CD8-positive, alpha-beta memory T cell (primary cell): ENCODE measurements at regions not wholly inside any gene's neighbourhood (a gene's known extent, or its start where the extent isn't known, plus 50 kb on each side); places are given as distances from the start of the nearest gene placed in this dataset.

Experiments
- CTCF ChIA-PET: fragments of 350-600 bp; sonication (Branson Sonifier 250); formaldehyde crosslinking; loops from one replicate; lab custom pipeline; 2021; ENCODE audit warnings: antibody characterized with exemption; lab: Charles Lee
- POLR2A ChIA-PET: fragments of 350-600 bp; sonication (Branson Sonifier 250); formaldehyde crosslinking; loops from one replicate; lab custom pipeline; 2021; ENCODE audit warnings: antibody characterized with exemption; lab: Charles Lee
- DNase-seq, 5 donors: peaks; one replicate each; pipeline versions ENCODE4 v3.0.0 to v3.0.0-alpha.2; 2020 to 2022; ENCODE audit warnings: mixed read lengths in 1 of 5
- H3K27ac ChIP-seq: one replicate; pipeline ENCODE4 v1.7.0; 2013; ENCODE audit warnings: low read depth, mild to moderate bottlenecking, low read length, moderate library complexity
- H3K27me3 ChIP-seq: 2 replicates; pipeline ENCODE4 v1.7.0; 2013; ENCODE audit warnings: low read length, mild to moderate bottlenecking; ENCODE audit not compliant: insufficient read depth, poor library complexity, severe bottlenecking
- H3K36me3 ChIP-seq: 2 replicates; pipeline ENCODE4 v1.7.0; 2013; ENCODE audit warnings: mild to moderate bottlenecking, low read length, moderate library complexity; ENCODE audit not compliant: insufficient read depth
- H3K4me1 ChIP-seq: 2 replicates; pipeline ENCODE4 v1.7.0; 2013; ENCODE audit warnings: mild to moderate bottlenecking, low read length, moderate library complexity; ENCODE audit not compliant: insufficient read depth
- H3K4me3 ChIP-seq: 2 replicates; pipeline ENCODE4 v1.7.0; 2013; ENCODE audit warnings: mild to moderate bottlenecking, low read length
- H3K9me3 ChIP-seq: 2 replicates; pipeline ENCODE4 v1.7.0; 2013; ENCODE audit warnings: mild to moderate bottlenecking, low read length
- H3K27ac Mint-ChIP-seq, 8 donors: one replicate each; pipeline ENCODE4 v1.8.0; 2020 to 2021; ENCODE audit warnings: mixed read lengths in 8 of 8, mild to moderate bottlenecking in 6 of 8, inconsistent platforms in 3 of 8, moderate library complexity in 3 of 8
- H3K27me3 Mint-ChIP-seq, 2 donors: one replicate each; pipeline ENCODE4 v1.8.0; 2020 to 2021; ENCODE audit warnings: mixed read lengths in 2 of 2, mild to moderate bottlenecking in 1 of 2, moderate library complexity in 1 of 2
- H3K36me3 Mint-ChIP-seq, 3 donors: one replicate each; pipeline ENCODE4 v1.8.0; 2020 to 2021; ENCODE audit warnings: mixed read lengths in 3 of 3, inconsistent platforms in 1 of 3, mild to moderate bottlenecking in 1 of 3
- H3K4me1 Mint-ChIP-seq, 3 donors: one replicate each; pipeline ENCODE4 v1.8.0; 2020 to 2021; ENCODE audit warnings: mixed read lengths in 3 of 3, inconsistent platforms in 1 of 3, mild to moderate bottlenecking in 1 of 3
- H3K4me3 Mint-ChIP-seq, 7 donors: one replicate each; pipeline ENCODE4 v1.8.0; 2020 to 2021; ENCODE audit warnings: mixed read lengths in 7 of 7, mild to moderate bottlenecking in 6 of 7, moderate library complexity in 4 of 7, inconsistent platforms in 2 of 7
- H3K9me3 Mint-ChIP-seq, 5 donors: one replicate each; pipeline ENCODE4 v1.8.0; 2020 to 2022; ENCODE audit warnings: mixed read lengths in 5 of 5, mild to moderate bottlenecking in 3 of 5, moderate library complexity in 2 of 5, inconsistent platforms in 1 of 5

DNA sequence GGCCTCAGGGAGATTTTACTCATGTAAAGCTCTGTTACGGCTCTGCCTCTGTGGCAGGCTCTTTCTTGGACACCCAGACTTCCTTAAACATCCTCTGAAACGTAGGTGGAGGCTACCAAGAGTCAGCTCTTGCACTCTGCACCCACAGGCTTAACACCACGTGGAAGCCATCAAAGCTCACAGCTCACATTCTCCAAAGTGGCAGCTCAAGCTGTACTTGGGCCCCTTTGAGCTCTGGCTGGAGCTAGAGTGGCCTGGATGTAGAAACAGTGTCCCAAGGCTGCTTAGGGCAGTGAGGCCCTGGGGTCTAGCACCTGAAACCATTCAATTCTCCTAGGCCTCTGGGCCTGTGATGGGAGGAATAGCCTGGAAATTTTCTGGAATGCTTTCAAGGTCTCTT lies 155.3 kb upstream of the CDKN3 start:
- Histone ChIP-seq H3K27ac (no peak overlapping the region), H3K4me1 (no peaks in the 10 kb centered on the region), H3K9me3 (no peaks in the 10 kb centered on the region), H3K4me3 (no peak overlapping the region), H3K36me3 (no peaks in the 10 kb centered on the region), H3K27me3 (no peaks in the 10 kb centered on the region)
- Mint-ChIP-seq H3K27me3 (peaks cover 0 to 3% of the 10 kb centered on the region in 2 donors), H3K9me3 (peaks cover 0 to 2% (median 0%) of the 10 kb centered on the region in 5 donors), H3K4me1 (no peaks in the 10 kb centered on the region), H3K27ac (no peak overlapping the region), H3K36me3 (no peaks in the 10 kb centered on the region), H3K4me3 (no peak overlapping the region)
- ChIA-PET POLR2A (no interaction called here), CTCF (no interaction called here)
- no peak for DNase-seq

DNA sequence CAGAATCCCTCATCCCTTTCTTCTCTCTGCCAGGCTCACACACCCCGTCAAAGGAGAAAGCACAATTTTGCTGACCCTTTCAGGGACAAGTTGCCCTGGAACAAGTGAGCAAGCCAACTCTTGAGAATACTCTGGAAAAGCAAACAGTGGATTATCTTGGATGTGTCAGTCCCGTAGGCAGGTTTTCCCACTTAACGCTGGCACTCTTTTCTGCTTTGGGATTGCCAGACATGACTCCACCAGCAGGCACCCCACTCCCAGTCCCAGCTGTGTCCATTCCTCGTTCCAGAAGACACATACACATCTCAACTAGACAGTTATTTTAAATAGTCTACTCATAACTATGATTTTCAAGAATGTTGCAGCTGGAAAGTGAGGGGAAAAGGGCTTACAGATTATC lies 145.5 kb upstream of the CDKN3 start:
- Mint-ChIP-seq H3K4me1 (no peaks in the 10 kb centered on the region), H3K27ac (no peak overlapping the region), H3K36me3 (no peaks in the 10 kb centered on the region), H3K27me3 (peaks cover 8 to 38% of the 10 kb centered on the region in 2 donors), H3K4me3 (no peak overlapping the region), H3K9me3 (peaks cover 0 to 7% (median 0%) of the 10 kb centered on the region in 5 donors)
- no peak overlapping the region for H3K27ac ChIP-seq
- no peaks in the 10 kb centered on the region for H3K27me3 ChIP-seq
- no peaks in the 10 kb centered on the region for H3K9me3 ChIP-seq
- no peaks in the 10 kb centered on the region for H3K4me1 ChIP-seq
- H3K4me3 ChIP-seq, result no peak overlapping the region
- no peaks in the 10 kb centered on the region for H3K36me3 ChIP-seq
- DNase-seq, result no peak
- POLR2A ChIA-PET, result no interaction called here
- CTCF ChIA-PET, result no interaction called here

DNA sequence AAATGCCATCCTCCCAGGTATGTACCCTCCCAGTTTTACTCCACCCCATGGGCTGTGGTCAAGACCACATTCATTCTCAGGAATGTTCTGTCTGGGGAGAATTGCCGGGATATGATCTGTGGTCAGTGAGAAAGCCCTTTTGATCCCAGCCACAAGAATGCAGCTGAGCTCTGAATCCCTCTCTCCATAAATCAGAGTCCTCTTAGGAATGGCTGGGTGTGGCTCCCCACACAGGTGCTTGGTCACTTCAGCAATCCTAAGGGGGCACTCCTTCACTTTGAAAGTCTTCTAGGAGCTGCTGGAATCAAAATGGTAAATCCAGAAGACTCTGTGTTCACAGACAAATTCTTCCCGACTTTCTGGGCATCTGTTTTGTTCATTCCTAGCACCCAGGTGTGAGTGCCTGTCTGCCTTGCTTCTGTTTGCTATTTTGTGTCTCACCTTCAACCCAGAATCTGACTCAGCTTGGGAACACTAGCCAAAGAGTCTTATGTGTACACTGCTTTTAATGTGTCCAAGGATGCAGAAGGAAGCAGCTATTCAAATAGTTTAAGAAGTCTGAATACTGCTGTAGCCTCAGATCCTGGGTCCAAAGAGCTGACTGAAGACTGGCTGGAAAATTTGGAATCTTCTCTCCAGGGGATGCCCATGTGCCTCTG lies 144.6 kb upstream of the CDKN3 start:
- Histone ChIP-seq H3K27ac (no peak overlapping the region), H3K9me3 (no peaks in the 10 kb centered on the region), H3K4me3 (no peak overlapping the region), H3K36me3 (no peaks in the 10 kb centered on the region), H3K4me1 (no peaks in the 10 kb centered on the region), H3K27me3 (no peaks in the 10 kb centered on the region)
- DNase-seq, result no peak
- ChIA-PET POLR2A (no interaction called here), CTCF (no interaction called here)
- H3K4me3 Mint-ChIP-seq, result no peak overlapping the region
- H3K27ac Mint-ChIP-seq, result no peak overlapping the region
- H3K27me3 Mint-ChIP-seq, result peaks cover 7 to 38% of the 10 kb centered on the region in 2 donors
- no peaks in the 10 kb centered on the region for H3K4me1 Mint-ChIP-seq
- peaks cover 0 to 7% (median 0%) of the 10 kb centered on the region in 5 donors for H3K9me3 Mint-ChIP-seq
- H3K36me3 Mint-ChIP-seq, result no peaks in the 10 kb centered on the region

DNA sequence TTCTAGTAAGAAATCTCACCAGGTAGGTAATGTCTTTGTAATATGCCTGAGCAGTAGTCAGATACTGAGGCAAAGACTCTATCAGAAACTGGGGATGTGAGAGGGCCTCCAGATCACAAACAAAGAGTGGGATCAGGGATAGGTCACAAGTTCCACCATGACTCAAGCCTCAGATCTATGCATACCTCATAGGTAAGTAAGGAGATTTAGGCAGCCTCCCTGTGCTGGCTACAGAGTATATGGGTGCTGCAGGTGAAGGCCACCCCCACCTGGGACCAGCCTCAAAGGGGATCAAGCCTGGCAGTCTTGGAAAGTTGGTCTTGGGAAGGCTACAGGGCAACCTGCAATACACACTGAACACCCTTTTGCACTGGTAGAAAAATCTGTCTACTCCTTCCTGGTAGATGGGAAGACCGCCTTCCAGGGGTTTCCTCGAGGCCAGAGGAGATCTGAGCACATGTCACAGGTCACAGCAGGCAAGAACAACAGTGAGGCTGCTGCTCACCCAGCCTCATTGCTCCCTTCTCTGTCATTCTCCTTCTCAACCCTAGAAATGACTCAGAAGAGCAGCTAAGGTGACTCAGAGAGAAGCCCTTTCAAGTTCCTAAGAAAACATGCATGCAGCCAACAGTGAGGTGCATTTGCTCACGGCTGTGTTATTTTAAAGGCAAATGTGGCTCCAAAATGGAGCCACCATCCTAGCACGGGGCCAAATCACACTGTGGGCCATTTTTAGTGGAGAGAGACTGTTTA lies 143.4 kb upstream of the CDKN3 start:
- no peak overlapping the region for H3K27ac ChIP-seq
- no peaks in the 10 kb centered on the region for H3K36me3 ChIP-seq
- CTCF ChIA-PET, result no interaction called here
- DNase-seq, result no peak
- Mint-ChIP-seq H3K27me3 (peaks cover 7 to 32% of the 10 kb centered on the region in 2 donors), H3K4me1 (no peaks in the 10 kb centered on the region), H3K4me3 (no peak overlapping the region), H3K36me3 (no peaks in the 10 kb centered on the region), H3K27ac (no peak overlapping the region), H3K9me3 (peaks cover 0 to 7% (median 0%) of the 10 kb centered on the region in 5 donors)
- POLR2A ChIA-PET, result no interaction called here
- no peaks in the 10 kb centered on the region for H3K4me1 ChIP-seq
- no peaks in the 10 kb centered on the region for H3K9me3 ChIP-seq
- H3K27me3 ChIP-seq, result no peaks in the 10 kb centered on the region
- H3K4me3 ChIP-seq, result no peak overlapping the region

DNA sequence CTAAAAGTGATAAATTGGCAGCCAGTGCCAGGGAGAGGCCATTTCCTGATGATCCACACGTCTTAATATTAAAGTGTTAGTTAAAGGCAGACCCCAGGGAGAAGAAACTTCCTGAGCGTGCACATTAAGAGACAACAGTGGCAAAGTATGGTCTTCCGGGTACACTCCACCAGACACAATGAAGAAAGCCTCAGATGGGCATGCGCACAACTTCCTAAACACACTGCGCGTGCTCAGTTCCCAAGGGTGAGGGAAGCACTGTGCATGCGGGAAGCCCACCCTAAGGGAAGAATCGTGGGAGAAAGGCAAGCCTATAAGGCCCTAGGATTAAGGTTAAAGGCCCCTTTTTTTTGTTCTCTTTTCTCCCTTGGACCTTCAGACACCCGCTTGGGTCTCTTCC lies 140.7 kb upstream of the CDKN3 start:
- Histone ChIP-seq H3K4me3 (no peak overlapping the region), H3K9me3 (no peaks in the 10 kb centered on the region), H3K27me3 (no peaks in the 10 kb centered on the region), H3K27ac (no peak overlapping the region), H3K4me1 (no peaks in the 10 kb centered on the region), H3K36me3 (no peaks in the 10 kb centered on the region)
- Mint-ChIP-seq H3K27ac (no peak overlapping the region), H3K9me3 (peaks cover 0 to 7% (median 0%) of the 10 kb centered on the region in 5 donors), H3K4me1 (no peaks in the 10 kb centered on the region), H3K36me3 (no peaks in the 10 kb centered on the region), H3K4me3 (no peak overlapping the region), H3K27me3 (peaks cover 7 to 38% of the 10 kb centered on the region in 2 donors)
- POLR2A ChIA-PET, result no interaction called here
- no peak for DNase-seq
- CTCF ChIA-PET, result no interaction called here

DNA sequence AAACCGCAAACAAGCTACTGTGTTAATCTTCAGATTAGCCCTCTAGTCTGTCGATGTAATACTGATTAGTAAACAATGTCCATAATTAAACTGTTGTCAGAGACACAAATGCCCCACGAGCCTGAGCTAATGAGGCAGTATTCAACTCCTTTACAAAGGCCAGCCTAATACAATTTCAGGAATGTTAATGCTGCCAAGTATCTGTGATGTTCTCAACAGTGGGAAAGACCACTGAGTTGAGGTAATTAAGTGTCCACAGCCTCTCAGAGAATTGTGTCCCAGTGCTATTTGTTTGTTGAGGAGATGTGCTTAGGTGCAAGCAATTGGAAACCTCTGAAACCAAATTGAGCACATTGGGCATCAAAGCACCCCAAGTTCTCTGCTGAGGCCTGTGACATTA lies 139.4 kb upstream of the CDKN3 start:
- Mint-ChIP-seq H3K27ac (no peak overlapping the region), H3K4me1 (no peaks in the 10 kb centered on the region), H3K4me3 (no peak overlapping the region), H3K27me3 (peaks cover 9 to 33% of the 10 kb centered on the region in 2 donors), H3K36me3 (no peaks in the 10 kb centered on the region), H3K9me3 (peaks cover 0 to 3% (median 0%) of the 10 kb centered on the region in 5 donors)
- no peaks in the 10 kb centered on the region for H3K36me3 ChIP-seq
- no peak overlapping the region for H3K4me3 ChIP-seq
- H3K27ac ChIP-seq, result no peak overlapping the region
- H3K27me3 ChIP-seq, result no peaks in the 10 kb centered on the region
- no peaks in the 10 kb centered on the region for H3K9me3 ChIP-seq
- H3K4me1 ChIP-seq, result no peaks in the 10 kb centered on the region
- DNase-seq, result no peak
- CTCF ChIA-PET, result no interaction called here
- POLR2A ChIA-PET, result no interaction called here

DNA sequence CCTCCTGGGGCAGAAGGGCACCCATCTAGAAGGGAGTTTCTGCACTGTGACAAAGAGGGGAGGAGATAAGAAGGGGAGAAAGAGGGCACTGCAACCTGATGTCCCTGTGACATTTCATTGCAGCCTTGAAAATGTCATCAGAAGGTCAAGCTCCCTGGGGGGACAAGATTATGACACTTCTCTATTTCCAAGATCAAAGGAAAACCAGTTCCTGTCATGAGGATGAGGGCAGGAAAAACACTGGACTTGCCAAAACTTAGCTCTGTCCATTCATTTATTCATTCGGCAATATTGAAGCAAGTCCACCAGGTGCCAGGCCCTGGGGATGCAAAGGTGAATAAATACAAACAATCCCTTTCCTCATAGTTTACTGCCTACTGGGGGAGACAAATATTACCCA lies 138.4 kb upstream of the CDKN3 start:
- Histone ChIP-seq H3K4me3 (no peak overlapping the region), H3K36me3 (no peaks in the 10 kb centered on the region), H3K9me3 (no peaks in the 10 kb centered on the region), H3K27me3 (no peaks in the 10 kb centered on the region), H3K4me1 (no peaks in the 10 kb centered on the region), H3K27ac (no peak overlapping the region)
- ChIA-PET POLR2A (no interaction called here), CTCF (no interaction called here)
- Mint-ChIP-seq H3K27me3 (peaks cover 7 to 30% of the 10 kb centered on the region in 2 donors), H3K27ac (no peak overlapping the region), H3K4me1 (no peaks in the 10 kb centered on the region), H3K4me3 (no peak overlapping the region), H3K9me3 (peaks cover 0 to 3% (median 0%) of the 10 kb centered on the region in 5 donors), H3K36me3 (no peaks in the 10 kb centered on the region)
- DNase-seq, result no peak

DNA sequence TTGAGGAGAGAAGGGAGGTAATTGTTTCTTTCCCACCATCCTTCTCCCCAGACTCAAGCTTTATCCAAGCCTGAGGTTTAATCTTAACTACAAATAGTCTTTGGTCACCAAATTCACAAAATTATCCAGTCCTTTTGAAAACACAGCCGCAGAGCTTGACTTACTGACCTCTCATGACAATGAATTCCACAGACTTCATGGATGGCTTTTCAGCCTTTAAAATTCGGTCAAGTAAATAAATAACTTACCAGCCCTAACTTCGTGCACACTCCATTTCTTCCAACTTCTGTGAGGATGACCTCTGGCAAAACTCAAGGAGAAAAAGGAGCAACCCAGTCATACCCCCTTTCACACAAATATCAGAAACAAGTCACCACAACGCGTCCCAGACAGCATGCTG lies 137.0 kb upstream of the CDKN3 start:
- H3K4me1 Mint-ChIP-seq, result no peaks in the 10 kb centered on the region
- H3K36me3 ChIP-seq, result no peaks in the 10 kb centered on the region
- DNase-seq, result no peak
- H3K27ac ChIP-seq, result no peak overlapping the region
- ChIA-PET POLR2A (no interaction called here), CTCF (no interaction called here)
- H3K9me3 ChIP-seq, result no peaks in the 10 kb centered on the region
- H3K4me1 ChIP-seq, result no peaks in the 10 kb centered on the region
- H3K27ac Mint-ChIP-seq, result no peak overlapping the region
- no peaks in the 10 kb centered on the region for H3K27me3 ChIP-seq
- H3K9me3 Mint-ChIP-seq, result no peaks in the 10 kb centered on the region
- peaks cover 6 to 34% of the 10 kb centered on the region in 2 donors for H3K27me3 Mint-ChIP-seq
- H3K4me3 Mint-ChIP-seq, result no peak overlapping the region
- H3K36me3 Mint-ChIP-seq, result no peaks in the 10 kb centered on the region
- H3K4me3 ChIP-seq, result no peak overlapping the region
